H1 (cell line): ENCODE measurements at regions not wholly inside any gene's neighbourhood (a gene's known extent, or its start where the extent isn't known, plus 50 kb on each side); places are given as distances from the start of the nearest gene placed in this dataset.

Experiments used
- EZH2 ChIP-seq: fragments of 200-600 bp; sonication (generic); IDR thresholded peaks from 2 replicates; pipeline ENCODE4 v1.7.1; 2012; ENCODE audit warnings: low read depth, mild to moderate bottlenecking, moderate library complexity, low read length, inconsistent platforms; ENCODE audit not compliant: severe bottlenecking
- RXRA ChIP-seq: IDR thresholded peaks from 2 replicates; pipeline ENCODE4 v1.6.1; 2011; ENCODE audit warnings: low read depth, mild to moderate bottlenecking, low read length, moderate library complexity; ENCODE audit not compliant: insufficient read depth
- USF2 ChIP-seq: IDR thresholded peaks from 2 replicates; pipeline ENCODE4 v1.6.1; 2011; ENCODE audit warnings: low read length, improper control_type of control experiment

GRCh38 chr2:136497709-136498108 is 267.6 kb upstream of the THSD7B start (continued):
- TF ChIP-seq EZH2 (no peak), RXRA (no peak), USF2 (no peak)
